Neuronal stem cell (in vitro differentiated cells): ENCODE measurements at regions not wholly inside any gene's neighbourhood (a gene's known extent, or its start where the extent isn't known, plus 50 kb on each side); places are given as distances from the start of the nearest gene placed in this dataset.
A peak's percentile ranks its signal among the peaks of the same experiment; 100 is the strongest.

Experiments
- DNase-seq: peaks from one replicate; pipeline ENCODE4 v3.0.0-alpha.2; 2013; ENCODE audit warnings: low spot score
- H2AFZ ChIP-seq: one replicate; pipeline ENCODE4 v1.6.1; 2013; ENCODE audit warnings: mild to moderate bottlenecking, low read length, inconsistent platforms
- H2AK5ac ChIP-seq: 2 replicates; pipeline ENCODE4 v1.6.1; 2013; ENCODE audit warnings: low read depth, mild to moderate bottlenecking, inconsistent platforms, low read length, moderate library complexity, mixed read lengths
- H2BK120ac ChIP-seq: 2 replicates; pipeline ENCODE4 v1.6.1; 2013; ENCODE audit warnings: low read depth, mild to moderate bottlenecking, inconsistent platforms, low read length, moderate library complexity, mixed read lengths
- H2BK12ac ChIP-seq: one replicate; pipeline ENCODE4 v1.6.1; 2013; ENCODE audit warnings: low read length, inconsistent platforms
- H2BK15ac ChIP-seq: 2 replicates; pipeline ENCODE4 v1.6.1; 2013; ENCODE audit warnings: mild to moderate bottlenecking, low read length, inconsistent platforms, mixed read lengths
- H2BK5ac ChIP-seq: one replicate; pipeline ENCODE4 v1.6.1; 2013; ENCODE audit warnings: inconsistent platforms, mild to moderate bottlenecking, low read length, moderate library complexity
- H3K14ac ChIP-seq: one replicate; pipeline ENCODE4 v1.6.1; 2013; ENCODE audit warnings: low read length, inconsistent platforms
- H3K18ac ChIP-seq: 2 replicates; pipeline ENCODE4 v1.6.1; 2013; ENCODE audit warnings: low read length, inconsistent platforms
- H3K23ac ChIP-seq: 2 replicates; pipeline ENCODE4 v1.6.1; 2013; ENCODE audit warnings: low read depth, mild to moderate bottlenecking, mixed read lengths, low read length, inconsistent platforms; ENCODE audit not compliant: poor library complexity
- H3K27ac ChIP-seq: replicated peaks from 3 replicates; pipeline ENCODE4 v1.5.1; 2013; ENCODE audit warnings: low read length, inconsistent platforms
- H3K27me3 ChIP-seq, 3 experiments: 2 replicates each; pipeline ENCODE4 v1.6.1; 2013; ENCODE audit warnings: low read length in 3 of 3, mild to moderate bottlenecking in 2 of 3, inconsistent platforms in 1 of 3, low read depth in 1 of 3, mixed read lengths in 1 of 3, moderate library complexity in 1 of 3; ENCODE audit not compliant: control insufficient read depth in 3 of 3, insufficient read depth in 3 of 3
- H3K36me3 ChIP-seq, 2 donors: replicated peaks in 1 of 2; 2 replicates each; pipeline ENCODE4 v1.6.1; 2013; ENCODE audit warnings: low read length in 2 of 2; ENCODE audit not compliant: control insufficient read depth in 2 of 2, insufficient read depth in 2 of 2
- H3K4ac ChIP-seq: 2 replicates; pipeline ENCODE4 v1.6.1; 2013; ENCODE audit warnings: inconsistent platforms, mild to moderate bottlenecking, low read length, moderate library complexity
- H3K4me1 ChIP-seq, 2 donors: 1 replicate in 1 of 2; 2 replicates in 1 of 2; pipeline ENCODE4 v1.6.1; 2013; ENCODE audit warnings: low read length in 2 of 2, low read depth in 1 of 2; ENCODE audit not compliant: control insufficient read depth in 2 of 2, insufficient read depth in 1 of 2
- H3K4me2 ChIP-seq: one replicate; pipeline ENCODE4 v1.6.1; 2013; ENCODE audit warnings: mild to moderate bottlenecking, low read length, inconsistent platforms; ENCODE audit not compliant: insufficient read depth, poor library complexity, severe bottlenecking
- H3K4me3 ChIP-seq, 2 donors: 2 replicates each; pipeline ENCODE4 v1.5.1; 2013; ENCODE audit warnings: low read length in 2 of 2, mild to moderate bottlenecking in 2 of 2, inconsistent platforms in 1 of 2, moderate library complexity in 1 of 2
- H3K79me1 ChIP-seq: one replicate; pipeline ENCODE4 v1.6.1; 2013; ENCODE audit warnings: low read depth, mild to moderate bottlenecking, inconsistent platforms, low read length, moderate library complexity
- H3K9ac ChIP-seq: one replicate; pipeline ENCODE4 v1.6.1; 2013; ENCODE audit warnings: mild to moderate bottlenecking, low read depth, low read length, inconsistent platforms; ENCODE audit not compliant: poor library complexity
- H3K9me3 ChIP-seq, 2 donors: replicated peaks in 1 of 2; 2 replicates each; pipeline versions ENCODE3 to v1.6.1; 2013; ENCODE audit warnings: low read length in 2 of 2, mild to moderate bottlenecking in 2 of 2, inconsistent platforms in 1 of 2, low read depth in 1 of 2, mixed read lengths in 1 of 2, moderate library complexity in 1 of 2; ENCODE audit not compliant: control insufficient read depth in 2 of 2, insufficient read depth in 1 of 2
- H4K8ac ChIP-seq: one replicate; pipeline ENCODE4 v1.6.1; 2013; ENCODE audit warnings: low read depth, mild to moderate bottlenecking, inconsistent platforms, low read length, moderate library complexity
- H4K91ac ChIP-seq: one replicate; pipeline ENCODE4 v1.6.1; 2013; ENCODE audit warnings: low read length, low read depth, mild to moderate bottlenecking, inconsistent platforms; ENCODE audit not compliant: poor library complexity
- WGBS, 2 donors: extraction: QIAGEN DNeasy Blood & Tissue Kit; methylation state at CpG; one replicate each; pipeline ENCODE4 v1.1.7; 2013; ENCODE audit warnings: missing lambda C conversion rate in 2 of 2, mixed read lengths in 1 of 2; ENCODE audit not compliant: insufficient read length in 2 of 2, insufficient replicate concordance in 1 of 2; ENCODE audit errors: extremely low coverage in 2 of 2; 5-methylcytosine and 5-hydroxymethylcytosine counted together

- H4K8ac ChIP-seq = no peak overlapping the region
- no peak overlapping the region for H2BK12ac ChIP-seq
- H3K4me3 ChIP-seq = no peak overlapping the region
- no peak overlapping the region for H3K18ac ChIP-seq
- H3K27ac ChIP-seq = no peak overlapping the region
- H3K9me3 ChIP-seq = peaks cover 0 to 5% of the 10 kb centered on the region in 2 donors
- H3K79me1 ChIP-seq = no peaks in the 10 kb centered on the region
- H2BK15ac ChIP-seq = no peak overlapping the region
- no peak overlapping the region for H4K91ac ChIP-seq
- DNase-seq = no peak
- H3K36me3 ChIP-seq = no peaks in the 10 kb centered on the region
- H2BK5ac ChIP-seq = no peak overlapping the region
- H3K4me2 ChIP-seq = no peak overlapping the region
- no peaks in the 10 kb centered on the region for H3K27me3 ChIP-seq
- H2AK5ac ChIP-seq = no peak overlapping the region
- H3K23ac ChIP-seq = no peak overlapping the region
- H3K9ac ChIP-seq = no peak overlapping the region
- no peak overlapping the region for H2BK120ac ChIP-seq
- no CpG with 5 or more reads among the region's 3 CpGs for WGBS, 2 donors
- no peak overlapping the region for H2AFZ ChIP-seq
- H3K14ac ChIP-seq = no peak overlapping the region
- no peak overlapping the region for H3K4ac ChIP-seq
- H3K4me1 ChIP-seq = peaks cover 0 to 6% of the 10 kb centered on the region in 2 donors
These were observed 513.1 kb upstream of the CNKSR2 start for GRCh38 chrX:20861113-20861512.

DNA sequence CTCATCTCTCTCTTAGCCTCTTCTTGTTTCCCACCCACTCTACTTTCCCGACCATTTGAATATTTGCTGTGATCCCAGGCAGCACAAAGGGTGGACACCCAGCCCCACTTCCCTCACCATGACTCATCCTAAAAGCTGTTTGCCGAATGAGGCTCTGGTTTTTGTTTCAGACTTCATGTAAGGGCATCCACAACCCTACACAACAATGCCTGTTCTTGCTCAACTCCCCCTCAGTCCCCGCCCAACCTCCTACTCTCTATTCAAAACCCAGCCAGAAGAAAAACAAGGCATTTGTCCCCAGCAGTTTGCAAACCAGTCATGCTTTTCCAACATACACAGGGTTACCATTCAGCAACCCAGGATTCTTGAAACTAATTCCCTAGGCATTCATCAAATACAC, 516.5 kb upstream of the CNKSR2 start:
- Histone ChIP-seq H3K18ac (no peak overlapping the region), H2BK12ac (no peak overlapping the region), H3K4me3 (no peak overlapping the region), H3K27ac (peak overlapping the region; percentile 89), H3K4ac (no peak overlapping the region), H2BK5ac (no peak overlapping the region), H3K36me3 (no peaks in the 10 kb centered on the region), H3K9me3 (peaks cover 0 to 5% of the 10 kb centered on the region in 2 donors), H2AFZ (peak overlapping the region; percentile 59), H2AK5ac (no peak overlapping the region), H3K4me1 (peaks cover 0 to 6% of the 10 kb centered on the region in 2 donors), H4K8ac (no peak overlapping the region), H3K4me2 (no peak overlapping the region), H2BK15ac (no peak overlapping the region), H3K9ac (no peak overlapping the region), H2BK120ac (no peak overlapping the region), H4K91ac (no peak overlapping the region), H3K79me1 (no peaks in the 10 kb centered on the region), H3K14ac (no peak overlapping the region), H3K23ac (no peak overlapping the region), H3K27me3 (peaks cover 0 to 3% (median 0%) of the 10 kb centered on the region in 3 experiments)
- no CpG with 5 or more reads among the region's 3 CpGs for WGBS, 2 donors
- peak; percentile 26 for DNase-seq

DNA sequence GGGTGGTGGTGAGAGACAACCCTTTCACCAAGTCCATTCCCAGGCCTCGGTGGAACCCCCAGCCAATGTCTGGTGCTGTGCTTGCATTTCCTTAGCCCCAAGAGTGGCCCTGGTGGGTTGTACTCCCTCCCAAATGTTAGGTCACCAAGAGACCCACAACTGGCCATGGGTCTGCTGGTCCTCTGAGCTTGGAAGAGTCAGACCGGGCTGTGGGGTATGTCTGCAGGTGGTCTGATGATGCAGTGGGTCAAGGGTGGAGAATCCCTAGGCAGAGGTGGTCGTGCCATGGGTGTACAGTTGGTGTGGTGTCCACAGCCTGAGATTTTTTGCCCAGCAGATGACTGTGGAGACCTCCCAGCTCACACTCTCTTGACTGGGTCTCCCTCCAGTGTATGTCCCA, 535.7 kb upstream of the CNKSR2 start:
- Histone ChIP-seq H3K14ac (no peak overlapping the region), H3K4me3 (no peak overlapping the region), H4K8ac (no peak overlapping the region), H3K9me3 (no peaks in the 10 kb centered on the region), H3K79me1 (no peaks in the 10 kb centered on the region), H3K9ac (no peak overlapping the region), H3K18ac (no peak overlapping the region), H4K91ac (no peak overlapping the region), H2AK5ac (no peak overlapping the region), H3K4ac (no peak overlapping the region), H3K4me2 (no peak overlapping the region), H3K23ac (no peak overlapping the region), H2BK12ac (no peak overlapping the region), H3K36me3 (no peaks in the 10 kb centered on the region), H2BK120ac (no peak overlapping the region), H2AFZ (no peak overlapping the region), H2BK15ac (no peak overlapping the region), H2BK5ac (no peak overlapping the region), H3K27me3 (no peaks in the 10 kb centered on the region), H3K4me1 (no peaks in the 10 kb centered on the region), H3K27ac (no peak overlapping the region)
- no CpG with 5 or more reads among the region's 3 CpGs for WGBS, 2 donors
- DNase-seq = no peak

GRCh38 chrX:20829665-20830491, 544.3 kb upstream of the CNKSR2 start:
- H3K4me3 ChIP-seq = no peak overlapping the region
- DNase-seq = no peak
- H3K79me1 ChIP-seq = no peaks in the 10 kb centered on the region
- no peak overlapping the region for H4K91ac ChIP-seq
- H3K9ac ChIP-seq = no peak overlapping the region
- no peaks in the 10 kb centered on the region for H3K9me3 ChIP-seq
- no peak overlapping the region for H2BK5ac ChIP-seq
- no peak overlapping the region for H3K18ac ChIP-seq
- no peak overlapping the region for H3K27ac ChIP-seq
- no peaks in the 10 kb centered on the region for H3K36me3 ChIP-seq
- no peak overlapping the region for H3K23ac ChIP-seq
- H3K4me1 ChIP-seq = no peaks in the 10 kb centered on the region
- H2BK120ac ChIP-seq = no peak overlapping the region
- no peaks in the 10 kb centered on the region for H3K27me3 ChIP-seq
- no peak overlapping the region for H3K14ac ChIP-seq
- H2AK5ac ChIP-seq = no peak overlapping the region
- H3K4me2 ChIP-seq = no peak overlapping the region
- H2BK15ac ChIP-seq = no peak overlapping the region
- no peak overlapping the region for H4K8ac ChIP-seq
- no peak overlapping the region for H2AFZ ChIP-seq
- H3K4ac ChIP-seq = no peak overlapping the region
- WGBS, 2 donors = no CpG with 5 or more reads among the region's 5 CpGs
- H2BK12ac ChIP-seq = no peak overlapping the region
